ENCODE measurements at regions not wholly inside any gene's neighbourhood (a gene's known extent, or its start where the extent isn't known, plus 50 kb on each side); places are given as distances from the start of the nearest gene placed in this dataset.

- H3K36me3 ChIP-seq (ENCODE audit: control insufficient read depth, insufficient read depth, low read length) = no peaks in the 10 kb centered on the region
- CTCF ChIA-PET = no interaction called here
- DNase-seq (ENCODE audit: low read depth, low spot score) (no peak), ATAC-seq (no peak)
- in situ Hi-C loops (cut with HindIII; ENCODE audit: low pct_unique_long_range_greater_than_20kb, low sequenced_read_pairs) (no loop called here), intact Hi-C loops (cut with micrococcal nuclease; ENCODE audit: unreplicated experiment) (no loop called here)
- 0 out of 2 replicates have a peak, but pooled peaks cover 3% of the 10 kb centered on the region for H3K27me3 ChIP-seq (ENCODE audit: control insufficient read depth, insufficient read depth, low read length)
- H3K4me1 ChIP-seq (ENCODE audit: control insufficient read depth, insufficient read depth, low read length) = no peaks in the 10 kb centered on the region
- POLR2A ChIA-PET = no interaction called here
- H3K9me3 ChIP-seq (ENCODE audit: control insufficient read depth, insufficient read depth, low read depth, low read length) = no peaks in the 10 kb centered on the region
- no peak overlapping the region for H3K27ac ChIP-seq (ENCODE audit: low read length)
- no TSS peak for BruUV-seq (replicated peaks)
- H3K4me3 ChIP-seq (ENCODE audit: low read depth in 2 of 2, low read length in 2 of 2) = no peak overlapping the region
- no peak for TF ChIP-seq SIN3A (IDR thresholded peaks at IDR 0.05; ENCODE audit: borderline replicate concordance, insufficient read depth, low read depth, low read length)
- no peak for TF ChIP-seq REST (IDR thresholded peaks at IDR 0.05; ENCODE audit: insufficient read depth in 1 of 2, low read depth in 2 of 2, low read length in 1 of 2)
- no peak for TF ChIP-seq POLR2AphosphoS5 (IDR thresholded peaks at IDR 0.05; ENCODE audit: low read depth, low read length)
- no peak for TF ChIP-seq CTCF (IDR thresholded peaks at IDR 0.05)
- TF ChIP-seq TCF7L2 (IDR thresholded peaks at IDR 0.05; ENCODE audit: low read depth, low read length) = no peak
These were observed 162.3 kb upstream of the PDE10A start for GRCh38 chr6:165825256-165825815.

- Histone ChIP-seq H3K27ac (ENCODE audit: low read length) (no peak overlapping the region), H3K4me1 (ENCODE audit: control insufficient read depth, insufficient read depth, low read length) (no peaks in the 10 kb centered on the region), H3K4me3 (ENCODE audit: low read depth in 2 of 2, low read length in 2 of 2) (no peak overlapping the region), H3K36me3 (ENCODE audit: control insufficient read depth, insufficient read depth, low read length) (no peaks in the 10 kb centered on the region), H3K27me3 (ENCODE audit: control insufficient read depth, insufficient read depth, low read length) (peaks cover 14% of the 10 kb centered on the region), H3K9me3 (ENCODE audit: control insufficient read depth, insufficient read depth, low read depth, low read length) (no peaks in the 10 kb centered on the region)
- DNase-seq (ENCODE audit: low read depth, low spot score) (no peak), ATAC-seq (no peak)
- no TSS peak for BruUV-seq (replicated peaks)
- ChIA-PET POLR2A (no interaction called here), CTCF (no interaction called here)
- TF ChIP-seq TCF7L2 (IDR thresholded peaks at IDR 0.05; ENCODE audit: low read depth, low read length) (no peak), CTCF (IDR thresholded peaks at IDR 0.05) (no peak), POLR2AphosphoS5 (IDR thresholded peaks at IDR 0.05; ENCODE audit: low read depth, low read length) (no peak), REST (IDR thresholded peaks at IDR 0.05; ENCODE audit: insufficient read depth in 1 of 2, low read depth in 2 of 2, low read length in 1 of 2) (no peak), SIN3A (IDR thresholded peaks at IDR 0.05; ENCODE audit: borderline replicate concordance, insufficient read depth, low read depth, low read length) (no peak)
- intact Hi-C loops (cut with micrococcal nuclease; ENCODE audit: unreplicated experiment) = no loop called here
- in situ Hi-C loops (cut with HindIII; ENCODE audit: low pct_unique_long_range_greater_than_20kb, low sequenced_read_pairs) = no loop called here
These were observed 160.7 kb upstream of the PDE10A start for GRCh38 chr6:165823609-165824326.

Data from Panc1 (cell line).